SK-N-SH (cell line): ENCODE measurements at regions not wholly inside any gene's neighbourhood (a gene's known extent, or its start where the extent isn't known, plus 50 kb on each side); places are given as distances from the start of the nearest gene placed in this dataset.

Experiments used
- CTCF ChIA-PET: fragments of 300-600, 350-600 bp; formaldehyde crosslinking; extraction: SDS; loops from one replicate; lab custom pipeline; 2021; lab: Yijun Ruan, JAX
- POLR2A ChIA-PET: fragments of 350-600 bp; sonication (Branson Sonifier 250); formaldehyde crosslinking; extraction: SDS; loops from one replicate; lab custom pipeline; 2020; ENCODE audit warnings: antibody characterized with exemption, inconsistent platforms; lab: Yijun Ruan, JAX
- DNase-seq: peaks from one replicate; pipeline ENCODE4 v3.0.0; 2012
- H2AFZ ChIP-seq: fragments of 200-600 bp; sonication (generic); 2 replicates; pipeline ENCODE4 v1.8.1; 2016; ENCODE audit warnings: antibody characterized with exemption, mild to moderate bottlenecking, low read depth
- H3F3A ChIP-seq: fragments of 200-600 bp; sonication (generic); replicated peaks from 2 replicates; pipeline ENCODE3; 2016; ENCODE audit warnings: antibody characterized with exemption, mild to moderate bottlenecking; ENCODE audit not compliant: insufficient read depth
- H3K27ac ChIP-seq, 2 experiments: fragments of 200-500 bp in 1 of 2; fragments of 200-600 bp in 1 of 2; sonication (Bioruptor generic) in 1 of 2; sonication (generic), shearing (Covaris generic) in 1 of 2; 2 replicates each; pipeline versions ENCODE4 v1.5.1 to v1.6.1; 2014 to 2016; ENCODE audit warnings: low read depth in 2 of 2, inconsistent platforms in 1 of 2, low read length in 1 of 2, mild to moderate bottlenecking in 1 of 2, mixed read lengths in 1 of 2
- H3K27me3 ChIP-seq: fragments of 200-600 bp; sonication (generic), shearing (Covaris generic); 2 replicates; pipeline ENCODE4 v1.6.1; 2016; ENCODE audit warnings: mixed run types; ENCODE audit not compliant: insufficient read depth
- H3K36me3 ChIP-seq, 2 experiments: fragments of 200-500 bp in 1 of 2; fragments of 200-600 bp in 1 of 2; sonication (Bioruptor generic) in 1 of 2; sonication (generic) in 1 of 2; replicated peaks in 1 of 2; 2 replicates each; pipeline versions ENCODE3 to v1.5.1; 2014 to 2016; ENCODE audit warnings: low read length in 1 of 2, mild to moderate bottlenecking in 1 of 2; ENCODE audit not compliant: insufficient read depth in 2 of 2, control insufficient read depth in 1 of 2
- H3K4me1 ChIP-seq, 2 experiments: fragments of 200-500 bp in 1 of 2; fragments of 200-600 bp in 1 of 2; sonication (Bioruptor generic) in 1 of 2; sonication (generic), shearing (Covaris generic) in 1 of 2; 2 replicates each; pipeline versions ENCODE4 v1.5.1 to v1.6.1; 2014 to 2016; ENCODE audit warnings: low read depth in 1 of 2, low read length in 1 of 2, mixed run types in 1 of 2; ENCODE audit not compliant: insufficient read depth in 2 of 2, control insufficient read depth in 1 of 2
- H3K4me2 ChIP-seq: fragments of 200-600 bp; sonication (generic), shearing (Covaris generic); 2 replicates; pipeline ENCODE4 v1.6.1; 2017; ENCODE audit warnings: mixed run types
- H3K4me3 ChIP-seq, 2 experiments: fragments of 200-500 bp in 1 of 2; fragments of 200-600 bp in 1 of 2; sonication (Bioruptor generic) in 1 of 2; sonication (generic), shearing (Covaris generic) in 1 of 2; 2 replicates each; pipeline versions ENCODE4 v1.5.1 to v1.8.1; 2014 to 2016; ENCODE audit warnings: low read depth in 2 of 2, inconsistent platforms in 1 of 2, low read length in 1 of 2, mild to moderate bottlenecking in 1 of 2, mixed read lengths in 1 of 2, moderate library complexity in 1 of 2
- H3K79me2 ChIP-seq: fragments of 200-600 bp; sonication (generic); 2 replicates; pipeline ENCODE4 v1.8.1; 2017; ENCODE audit warnings: mild to moderate bottlenecking; ENCODE audit not compliant: insufficient read depth
- H3K9ac ChIP-seq: fragments of 200-600 bp; sonication (generic); 2 replicates; pipeline ENCODE4 v1.6.1; 2017; ENCODE audit warnings: mixed run types
- H3K9me2 ChIP-seq: fragments of 200-600 bp; sonication (generic); 2 replicates; pipeline ENCODE4 v1.6.1; 2017; ENCODE audit warnings: mixed run types
- H3K9me3 ChIP-seq: fragments of 200-600 bp; sonication (generic); 2 replicates; pipeline ENCODE4 v1.6.1; 2017; ENCODE audit warnings: mixed run types, mild to moderate bottlenecking, moderate library complexity
- H4K20me1 ChIP-seq: fragments of 200-600 bp; sonication (generic); 2 replicates; pipeline ENCODE4 v1.6.1; 2017; ENCODE audit warnings: mild to moderate bottlenecking, mixed run types; ENCODE audit not compliant: insufficient read depth
- CHD2 ChIP-seq: fragments of 150-350 bp; IDR thresholded peaks from 2 replicates; pipeline ENCODE4 v1.6.1; 2018; ENCODE audit warnings: low read length; ENCODE audit not compliant: partially characterized antibody
- ELF1 ChIP-seq: IDR thresholded peaks from 2 replicates; pipeline ENCODE4 v1.4.0; 2012
- EP300 ChIP-seq, 2 experiments: IDR thresholded peaks; 2 replicates each; pipeline versions ENCODE4 v1.4.0 to v1.6.1; 2012; ENCODE audit warnings: borderline replicate concordance in 1 of 2, low read depth in 1 of 2, low read length in 1 of 2
- EZH2phosphoT487 ChIP-seq: fragments of 200-600 bp; sonication (generic); IDR thresholded peaks from 2 replicates; pipeline ENCODE4 v1.6.1; 2017; ENCODE audit warnings: low read depth, mixed run types, mild to moderate bottlenecking, antibody characterized with exemption, moderate library complexity, borderline replicate concordance
- FOSL2 ChIP-seq: IDR thresholded peaks from 2 replicates; pipeline ENCODE4 v1.4.0; 2012; ENCODE audit warnings: low read depth, mild to moderate bottlenecking, moderate library complexity, borderline replicate concordance
- FOXM1 ChIP-seq: IDR thresholded peaks from 2 replicates; pipeline ENCODE4 v1.4.0; 2012; ENCODE audit warnings: low read depth, mild to moderate bottlenecking
- GABPA ChIP-seq: IDR thresholded peaks from 2 replicates; pipeline ENCODE4 v1.4.0; 2012; ENCODE audit warnings: low read depth, mild to moderate bottlenecking
- JUND ChIP-seq: IDR thresholded peaks from 2 replicates; pipeline ENCODE4 v1.4.0; 2012
- RCOR1 ChIP-seq: fragments of 150-350 bp; IDR thresholded peaks from 2 replicates; pipeline ENCODE4 v1.6.1; 2017; ENCODE audit warnings: antibody characterized with exemption, low read length
- RXRA ChIP-seq: IDR thresholded peaks from 2 replicates; pipeline ENCODE4 v1.4.0; 2012; ENCODE audit warnings: low read depth, mild to moderate bottlenecking, borderline replicate concordance
- SIN3A ChIP-seq: IDR thresholded peaks from 2 replicates; pipeline ENCODE4 v1.6.1; 2012; ENCODE audit warnings: low read depth, mild to moderate bottlenecking, low read length, moderate library complexity, borderline replicate concordance
- TAF1 ChIP-seq: IDR thresholded peaks from 2 replicates; pipeline ENCODE4 v1.6.1; 2012; ENCODE audit warnings: low read depth, mild to moderate bottlenecking, low read length, moderate library complexity, borderline replicate concordance
- YY1 ChIP-seq: IDR thresholded peaks from 2 replicates; pipeline ENCODE4 v1.4.0; 2012; ENCODE audit warnings: low read depth, mild to moderate bottlenecking
- WGBS: methylation state at CpG from one replicate; pipeline ENCODE4 v1.1.6; 2017; ENCODE audit warnings: low lambda C conversion rate; 5-methylcytosine and 5-hydroxymethylcytosine counted together
- TF ChIP-seq, protein P1 (sequence below): fragments of 150-350 bp; IDR thresholded peaks from 2 replicates; pipeline ENCODE4 v1.6.1; 2016; ENCODE audit warnings: mild to moderate bottlenecking, low read depth, low read length
- TF ChIP-seq, protein P2 (sequence below): IDR thresholded peaks from 2 replicates; pipeline ENCODE4; 2012
- TF ChIP-seq, protein P3 (sequence below): IDR thresholded peaks from 2 replicates; pipeline ENCODE4 v1.4.0; 2012; ENCODE audit warnings: low read depth
- TF ChIP-seq, protein P4 (sequence below): IDR thresholded peaks from 2 replicates; pipeline ENCODE4 v1.6.1; 2012; ENCODE audit warnings: mild to moderate bottlenecking, low read depth, low read length, moderate library complexity
- TF ChIP-seq, protein P5 (sequence below): fragments of 150-350 bp; IDR thresholded peaks from 2 replicates; pipeline ENCODE4 v1.6.1; 2017; ENCODE audit warnings: antibody characterized with exemption, low read length, low read depth, borderline replicate concordance

DNA sequence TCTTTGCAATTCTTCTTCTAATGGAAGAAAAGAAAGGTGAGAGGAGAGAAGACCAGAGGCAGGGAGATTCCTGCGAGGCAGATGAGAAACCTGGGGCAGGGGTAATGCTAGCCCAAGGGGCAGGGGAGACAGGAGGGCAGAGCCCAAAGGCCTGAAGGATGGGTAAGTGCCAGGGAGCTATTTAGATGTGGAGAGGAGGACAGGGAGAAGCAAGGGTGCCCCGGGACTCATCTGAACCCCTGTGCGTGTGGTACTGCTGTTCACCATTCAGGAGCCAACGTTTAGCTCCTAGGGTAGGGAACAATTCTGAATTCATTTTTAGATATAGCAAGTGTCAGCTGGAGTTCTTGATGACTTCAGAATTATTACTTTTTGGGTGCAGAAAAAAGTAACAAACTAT, 122.7 kb upstream of the ALDH1B1 start:
- no peaks in the 10 kb centered on the region for H3K79me2 ChIP-seq
- H3K9me3 ChIP-seq = no peaks in the 10 kb centered on the region
- H3K27me3 ChIP-seq = no peaks in the 10 kb centered on the region; the same call in 1 of the 2 replicates
- H3K9me2 ChIP-seq = no peaks in the 10 kb centered on the region
- POLR2A ChIA-PET = no interaction called here
- WGBS = 37% methylated on average over 4 of the region's 4 CpGs
- H3K4me3 ChIP-seq = no peak overlapping the region
- H4K20me1 ChIP-seq = no peaks in the 10 kb centered on the region
- no peak overlapping the region for H3K9ac ChIP-seq
- no peaks in the 10 kb centered on the region; a peak in 1 of 4 replicates for H3K4me1 ChIP-seq
- H3K36me3 ChIP-seq = no peaks in the 10 kb centered on the region
- TF ChIP-seq CHD2 (no peak), RXRA (no peak), GABPA (no peak), ELF1 (no peak), EP300 (IDR thresholded peaks at IDR 0.05; ENCODE audit: borderline replicate concordance in 1 of 2, low read depth in 1 of 2, low read length in 1 of 2) (no peak), YY1 (no peak), JUND (no peak), FOSL2 (no peak), FOXM1 (no peak), SIN3A (no peak), EZH2phosphoT487 (no peak), RCOR1 (no peak), TAF1 (no peak)
- TF ChIP-seq, protein P1, sequence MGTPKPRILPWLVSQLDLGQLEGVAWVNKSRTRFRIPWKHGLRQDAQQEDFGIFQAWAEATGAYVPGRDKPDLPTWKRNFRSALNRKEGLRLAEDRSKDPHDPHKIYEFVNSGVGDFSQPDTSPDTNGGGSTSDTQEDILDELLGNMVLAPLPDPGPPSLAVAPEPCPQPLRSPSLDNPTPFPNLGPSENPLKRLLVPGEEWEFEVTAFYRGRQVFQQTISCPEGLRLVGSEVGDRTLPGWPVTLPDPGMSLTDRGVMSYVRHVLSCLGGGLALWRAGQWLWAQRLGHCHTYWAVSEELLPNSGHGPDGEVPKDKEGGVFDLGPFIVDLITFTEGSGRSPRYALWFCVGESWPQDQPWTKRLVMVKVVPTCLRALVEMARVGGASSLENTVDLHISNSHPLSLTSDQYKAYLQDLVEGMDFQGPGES = no peak
- TF ChIP-seq, protein P2, sequence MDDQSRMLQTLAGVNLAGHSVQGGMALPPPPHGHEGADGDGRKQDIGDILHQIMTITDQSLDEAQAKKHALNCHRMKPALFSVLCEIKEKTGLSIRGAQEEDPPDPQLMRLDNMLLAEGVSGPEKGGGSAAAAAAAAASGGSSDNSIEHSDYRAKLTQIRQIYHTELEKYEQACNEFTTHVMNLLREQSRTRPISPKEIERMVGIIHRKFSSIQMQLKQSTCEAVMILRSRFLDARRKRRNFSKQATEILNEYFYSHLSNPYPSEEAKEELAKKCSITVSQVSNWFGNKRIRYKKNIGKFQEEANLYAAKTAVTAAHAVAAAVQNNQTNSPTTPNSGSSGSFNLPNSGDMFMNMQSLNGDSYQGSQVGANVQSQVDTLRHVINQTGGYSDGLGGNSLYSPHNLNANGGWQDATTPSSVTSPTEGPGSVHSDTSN = no peak
- TF ChIP-seq, protein P3, sequence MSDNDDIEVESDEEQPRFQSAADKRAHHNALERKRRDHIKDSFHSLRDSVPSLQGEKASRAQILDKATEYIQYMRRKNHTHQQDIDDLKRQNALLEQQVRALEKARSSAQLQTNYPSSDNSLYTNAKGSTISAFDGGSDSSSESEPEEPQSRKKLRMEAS = no peak
- TF ChIP-seq, protein P4, sequence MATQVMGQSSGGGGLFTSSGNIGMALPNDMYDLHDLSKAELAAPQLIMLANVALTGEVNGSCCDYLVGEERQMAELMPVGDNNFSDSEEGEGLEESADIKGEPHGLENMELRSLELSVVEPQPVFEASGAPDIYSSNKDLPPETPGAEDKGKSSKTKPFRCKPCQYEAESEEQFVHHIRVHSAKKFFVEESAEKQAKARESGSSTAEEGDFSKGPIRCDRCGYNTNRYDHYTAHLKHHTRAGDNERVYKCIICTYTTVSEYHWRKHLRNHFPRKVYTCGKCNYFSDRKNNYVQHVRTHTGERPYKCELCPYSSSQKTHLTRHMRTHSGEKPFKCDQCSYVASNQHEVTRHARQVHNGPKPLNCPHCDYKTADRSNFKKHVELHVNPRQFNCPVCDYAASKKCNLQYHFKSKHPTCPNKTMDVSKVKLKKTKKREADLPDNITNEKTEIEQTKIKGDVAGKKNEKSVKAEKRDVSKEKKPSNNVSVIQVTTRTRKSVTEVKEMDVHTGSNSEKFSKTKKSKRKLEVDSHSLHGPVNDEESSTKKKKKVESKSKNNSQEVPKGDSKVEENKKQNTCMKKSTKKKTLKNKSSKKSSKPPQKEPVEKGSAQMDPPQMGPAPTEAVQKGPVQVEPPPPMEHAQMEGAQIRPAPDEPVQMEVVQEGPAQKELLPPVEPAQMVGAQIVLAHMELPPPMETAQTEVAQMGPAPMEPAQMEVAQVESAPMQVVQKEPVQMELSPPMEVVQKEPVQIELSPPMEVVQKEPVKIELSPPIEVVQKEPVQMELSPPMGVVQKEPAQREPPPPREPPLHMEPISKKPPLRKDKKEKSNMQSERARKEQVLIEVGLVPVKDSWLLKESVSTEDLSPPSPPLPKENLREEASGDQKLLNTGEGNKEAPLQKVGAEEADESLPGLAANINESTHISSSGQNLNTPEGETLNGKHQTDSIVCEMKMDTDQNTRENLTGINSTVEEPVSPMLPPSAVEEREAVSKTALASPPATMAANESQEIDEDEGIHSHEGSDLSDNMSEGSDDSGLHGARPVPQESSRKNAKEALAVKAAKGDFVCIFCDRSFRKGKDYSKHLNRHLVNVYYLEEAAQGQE = no peak
- TF ChIP-seq, protein P5, sequence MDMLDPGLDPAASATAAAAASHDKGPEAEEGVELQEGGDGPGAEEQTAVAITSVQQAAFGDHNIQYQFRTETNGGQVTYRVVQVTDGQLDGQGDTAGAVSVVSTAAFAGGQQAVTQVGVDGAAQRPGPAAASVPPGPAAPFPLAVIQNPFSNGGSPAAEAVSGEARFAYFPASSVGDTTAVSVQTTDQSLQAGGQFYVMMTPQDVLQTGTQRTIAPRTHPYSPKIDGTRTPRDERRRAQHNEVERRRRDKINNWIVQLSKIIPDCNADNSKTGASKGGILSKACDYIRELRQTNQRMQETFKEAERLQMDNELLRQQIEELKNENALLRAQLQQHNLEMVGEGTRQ = no peak
- H3K27ac ChIP-seq = no peak overlapping the region
- no peak overlapping the region for H2AFZ ChIP-seq
- no peak for DNase-seq
- no peak overlapping the region for H3K4me2 ChIP-seq
- H3F3A ChIP-seq = no peaks in the 10 kb centered on the region
- CTCF ChIA-PET = interaction anchor here (0.9 to 1.1 kb wide), 2 partner anchors 39 to 356 kb away, joined by 3 read pairs; no protein-coding TSS in a partner anchor
